HEK293T (cell line): ENCODE measurements at regions not wholly inside any gene's neighbourhood (a gene's known extent, or its start where the extent isn't known, plus 50 kb on each side); places are given as distances from the start of the nearest gene placed in this dataset.

Experiments used
- CTCF ChIA-PET: fragments of 350-600 bp; formaldehyde crosslinking; extraction: SDS; loops from one replicate; lab custom pipeline; 2021; ENCODE audit warnings: antibody characterized with exemption, inconsistent platforms; lab: Yijun Ruan, JAX
- POLR2A ChIA-PET: fragments of 350-600 bp; formaldehyde crosslinking; extraction: SDS; loops from one replicate; lab custom pipeline; 2020; ENCODE audit warnings: antibody characterized with exemption, inconsistent platforms; lab: Yijun Ruan, JAX
- DNase-seq: peaks from one replicate; pipeline ENCODE4 v3.0.0; 2012; ENCODE audit warnings: mixed read lengths; ENCODE audit errors: extremely low spot score
- ARNT ChIP-seq: fragments of 450-650 bp; IDR thresholded peaks from 2 replicates; pipeline ENCODE4 v1.6.1; 2017; ENCODE audit warnings: mild to moderate bottlenecking
- BHLHE40 ChIP-seq: fragments of 450-650 bp; IDR thresholded peaks from 2 replicates; pipeline ENCODE4 v1.6.1; 2016; ENCODE audit warnings: mild to moderate bottlenecking, moderate library complexity, borderline replicate concordance
- CTBP1 ChIP-seq: fragments of 450-650 bp; IDR thresholded peaks from 2 replicates; pipeline ENCODE4 v1.6.1; 2016; ENCODE audit warnings: borderline replicate concordance
- ELF4 ChIP-seq: fragments of 450-650 bp; IDR thresholded peaks from 2 replicates; pipeline ENCODE4 v1.6.1; 2017; ENCODE audit warnings: antibody characterized with exemption
- FOXA1 ChIP-seq: fragments of 450-650 bp; IDR thresholded peaks from 2 replicates; pipeline ENCODE4 v1.6.1; 2016; ENCODE audit warnings: mild to moderate bottlenecking
- FOXK2 ChIP-seq: fragments of 450-650 bp; IDR thresholded peaks from 2 replicates; pipeline ENCODE4 v1.6.1; 2016; ENCODE audit warnings: mild to moderate bottlenecking
- FOXM1 ChIP-seq: fragments of 450-650 bp; IDR thresholded peaks from 2 replicates; pipeline ENCODE4 v1.6.1; 2017; ENCODE audit warnings: mild to moderate bottlenecking, borderline replicate concordance
- HDGF ChIP-seq: fragments of 450-650 bp; IDR thresholded peaks from 2 replicates; pipeline ENCODE4 v1.6.1; 2017; ENCODE audit warnings: antibody characterized with exemption, borderline replicate concordance
- L3MBTL2 ChIP-seq: fragments of 450-650 bp; conservative IDR thresholded peaks from 2 replicates; pipeline ENCODE4 v1.6.1; 2016; ENCODE audit warnings: mild to moderate bottlenecking
- LEF1 ChIP-seq: fragments of 450-650 bp; IDR thresholded peaks from 2 replicates; pipeline ENCODE4 v1.6.1; 2017; ENCODE audit warnings: mild to moderate bottlenecking, borderline replicate concordance
- NFRKB ChIP-seq: fragments of 450-650 bp; IDR thresholded peaks from 2 replicates; pipeline ENCODE4 v1.6.1; 2016; ENCODE audit warnings: mild to moderate bottlenecking, moderate library complexity
- SP1 ChIP-seq: fragments of 450-650 bp; IDR thresholded peaks from 2 replicates; pipeline ENCODE4 v1.6.1; 2017
- SUZ12 ChIP-seq: fragments of 450-650 bp; IDR thresholded peaks from 2 replicates; pipeline ENCODE4 v1.6.1; 2016; ENCODE audit warnings: mild to moderate bottlenecking
- TARDBP ChIP-seq: fragments of 450-650 bp; IDR thresholded peaks from 2 replicates; pipeline ENCODE4 v1.6.1; 2016
- ZNF384 ChIP-seq: fragments of 450-650 bp; IDR thresholded peaks from 2 replicates; pipeline ENCODE4 v1.6.1; 2016
- TF ChIP-seq, protein P1 (sequence below): fragments of 450-650 bp; IDR thresholded peaks from 2 replicates; pipeline ENCODE4 v1.6.1; 2016

DNA sequence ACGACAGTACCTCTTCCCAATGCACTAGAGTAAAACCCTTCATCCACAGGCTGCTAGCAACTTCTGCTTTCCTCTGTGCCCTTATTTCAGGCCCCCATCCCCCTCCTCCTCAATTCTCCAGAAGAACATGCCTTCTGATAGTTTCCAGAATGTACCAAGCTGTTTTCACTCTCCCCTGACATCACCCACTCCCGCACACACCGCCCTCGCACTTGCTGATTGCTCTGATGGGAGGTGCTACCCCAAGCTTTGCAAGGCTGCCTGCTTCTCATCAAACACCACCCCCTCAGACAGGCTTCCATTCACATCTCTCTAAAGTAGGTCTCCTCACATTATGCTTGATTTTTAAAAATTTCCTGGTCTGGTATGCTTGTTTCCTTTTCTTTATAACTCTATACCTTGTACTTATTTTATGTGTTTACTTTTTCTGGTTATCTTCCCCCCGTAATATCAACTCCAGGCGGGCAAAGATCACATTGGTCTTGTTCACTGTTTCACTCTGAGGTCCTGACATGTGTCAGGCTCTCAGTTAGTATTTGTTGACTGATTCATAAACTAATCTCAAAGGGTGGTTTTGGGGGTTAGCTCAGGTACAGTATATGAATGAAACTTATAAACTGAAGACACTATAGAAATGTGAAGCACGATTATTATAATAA, 91.0 kb upstream of the C9orf72 start:
- ChIA-PET POLR2A (no interaction called here), CTCF (no interaction called here)
- TF ChIP-seq SUZ12 (no peak), ELF4 (no peak), HDGF (no peak), SP1 (no peak)
- DNase-seq: no peak

DNA sequence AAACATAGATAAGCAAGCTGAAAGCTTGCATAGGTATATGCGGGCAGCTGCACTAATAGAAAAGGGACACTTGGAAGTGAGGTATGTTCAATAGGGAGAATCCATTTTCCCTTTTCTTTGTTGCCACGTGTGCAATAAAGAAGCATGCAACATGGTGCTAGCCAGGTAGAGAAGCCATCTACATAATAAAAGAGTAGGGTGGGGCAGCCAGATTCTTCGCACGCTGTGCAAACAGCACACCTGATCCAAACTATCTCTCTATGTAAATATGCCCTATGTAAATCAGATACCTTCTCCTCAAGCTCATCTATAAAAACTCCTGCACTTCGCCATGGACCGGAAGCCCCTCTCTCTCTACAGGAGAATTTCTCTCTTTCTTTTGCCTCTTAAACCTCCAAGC, 91.9 kb upstream of the C9orf72 start:
- CTCF ChIA-PET: no interaction called here
- POLR2A ChIA-PET: no interaction called here
- DNase-seq: no peak
- TF ChIP-seq ZNF384 (no peak), LEF1 (no peak), BHLHE40 (no peak), L3MBTL2 (no peak), CTBP1 (no peak), SP1 (no peak), NFRKB (no peak), FOXK2 (no peak), ELF4 (no peak)
- TF ChIP-seq, protein P1, sequence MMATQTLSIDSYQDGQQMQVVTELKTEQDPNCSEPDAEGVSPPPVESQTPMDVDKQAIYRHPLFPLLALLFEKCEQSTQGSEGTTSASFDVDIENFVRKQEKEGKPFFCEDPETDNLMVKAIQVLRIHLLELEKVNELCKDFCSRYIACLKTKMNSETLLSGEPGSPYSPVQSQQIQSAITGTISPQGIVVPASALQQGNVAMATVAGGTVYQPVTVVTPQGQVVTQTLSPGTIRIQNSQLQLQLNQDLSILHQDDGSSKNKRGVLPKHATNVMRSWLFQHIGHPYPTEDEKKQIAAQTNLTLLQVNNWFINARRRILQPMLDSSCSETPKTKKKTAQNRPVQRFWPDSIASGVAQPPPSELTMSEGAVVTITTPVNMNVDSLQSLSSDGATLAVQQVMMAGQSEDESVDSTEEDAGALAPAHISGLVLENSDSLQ: no peak

DNA sequence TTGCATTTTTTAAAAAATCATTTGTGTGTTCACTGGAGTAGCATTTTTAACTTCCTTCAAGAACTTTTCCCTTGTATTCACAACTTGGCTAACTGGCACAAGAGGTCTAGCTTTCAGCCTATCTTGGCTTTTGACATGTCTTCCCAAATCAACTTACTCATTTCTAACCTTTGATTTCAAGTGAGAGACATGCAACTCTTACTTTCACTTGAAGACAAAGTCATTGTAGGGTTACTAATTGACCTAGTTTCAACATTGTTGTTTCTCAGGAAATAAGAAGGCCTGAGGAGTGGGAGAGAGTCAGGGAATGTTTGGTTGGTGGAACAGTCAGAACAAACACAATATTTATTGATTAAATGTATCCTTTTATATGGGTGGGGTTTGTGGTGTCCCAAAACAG, 95.0 kb upstream of the C9orf72 start:
- ChIA-PET POLR2A (no interaction called here), CTCF (no interaction called here)
- DNase-seq: no peak
- TF ChIP-seq SUZ12 (no peak), FOXM1 (no peak), L3MBTL2 (no peak), HDGF (no peak), LEF1 (no peak), TARDBP (no peak), SP1 (no peak), ELF4 (no peak), FOXA1 (no peak), ZNF384 (no peak), BHLHE40 (no peak), FOXK2 (no peak), ARNT (no peak), NFRKB (no peak), CTBP1 (no peak)
- TF ChIP-seq, protein P1: no peak

DNA sequence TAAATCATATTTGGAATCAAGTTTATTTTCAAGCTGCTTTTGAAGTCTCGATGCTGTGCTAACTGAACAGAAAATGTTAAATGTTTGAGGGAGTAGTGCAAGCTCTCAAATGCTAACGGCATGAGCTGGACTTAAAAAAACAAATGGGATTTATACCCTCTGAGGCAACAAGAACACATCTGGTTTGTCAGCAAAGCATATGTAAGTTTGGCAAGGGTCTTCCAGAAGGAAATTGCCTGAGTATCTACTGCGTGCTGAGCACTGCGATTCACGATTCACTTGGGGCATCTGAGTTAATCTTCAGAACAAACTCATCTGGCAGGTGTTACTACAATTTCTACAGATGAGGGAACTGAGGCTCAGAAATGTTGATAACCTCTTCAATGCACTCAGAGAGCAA, 98.4 kb upstream of the C9orf72 start:
- DNase-seq: no peak
- POLR2A ChIA-PET: no interaction called here
- TF ChIP-seq ARNT (no peak), HDGF (no peak), L3MBTL2 (no peak)
- TF ChIP-seq, protein P1: no peak
- CTCF ChIA-PET: no interaction called here

DNA sequence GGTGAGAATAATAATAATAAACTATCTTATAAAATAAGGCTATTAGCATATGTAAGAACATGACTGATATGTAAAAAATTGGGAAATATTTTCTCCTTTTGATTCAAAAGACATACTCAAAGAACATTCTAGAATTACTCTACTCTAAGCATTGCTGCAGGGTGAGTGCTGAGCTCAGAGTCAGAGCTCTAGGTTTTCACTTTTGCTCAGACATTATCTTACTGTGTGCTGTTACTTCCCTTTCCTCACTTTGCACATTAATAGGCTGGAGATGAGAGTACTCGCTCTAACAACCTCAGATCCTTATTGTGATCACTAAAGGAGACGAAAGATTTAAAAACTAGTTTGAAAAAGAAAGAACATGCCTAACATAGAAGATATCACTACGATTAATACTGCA, 99.4 kb upstream of the C9orf72 start:
- no peak for TF ChIP-seq HDGF
- no peak for TF ChIP-seq FOXK2
- no peak for TF ChIP-seq NFRKB
- no peak for TF ChIP-seq FOXA1
- TF ChIP-seq SUZ12: no peak
- no peak for TF ChIP-seq SP1
- TF ChIP-seq L3MBTL2: no peak
- TF ChIP-seq ZNF384: no peak
- POLR2A ChIA-PET: no interaction called here
- CTCF ChIA-PET: no interaction called here
- DNase-seq: no peak

DNA sequence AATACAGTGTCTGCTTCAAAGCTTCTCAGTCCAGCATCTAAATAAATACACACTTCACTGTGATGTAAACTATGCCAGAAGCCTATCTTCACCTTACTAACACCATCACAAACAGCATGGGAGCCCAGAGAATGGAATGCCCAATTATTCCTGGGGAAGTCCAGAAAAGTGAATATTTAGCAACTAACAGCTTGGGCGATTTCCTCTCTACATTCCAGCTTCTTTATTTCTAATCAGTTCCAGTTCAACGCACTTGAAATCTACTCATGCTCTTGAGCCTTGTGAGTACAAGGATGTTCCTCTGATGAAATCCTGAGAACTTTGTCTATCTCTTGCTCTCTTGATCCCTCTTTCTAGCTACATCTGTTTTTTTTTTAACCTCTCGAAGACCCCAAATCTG, 100.4 kb upstream of the C9orf72 start:
- no peak for DNase-seq
- ChIA-PET POLR2A (no interaction called here), CTCF (no interaction called here)
- TF ChIP-seq SP1: no peak
- no peak for TF ChIP-seq LEF1
- TF ChIP-seq FOXM1: no peak
- no peak for TF ChIP-seq HDGF
- no peak for TF ChIP-seq NFRKB
- no peak for TF ChIP-seq ARNT
- TF ChIP-seq SUZ12: no peak
- TF ChIP-seq FOXK2: no peak
- TF ChIP-seq, protein P1: no peak
- TF ChIP-seq ELF4: no peak
- no peak for TF ChIP-seq BHLHE40
- no peak for TF ChIP-seq L3MBTL2
- no peak for TF ChIP-seq FOXA1
- no peak for TF ChIP-seq CTBP1
